ENCODE measurements at regions not wholly inside any gene's neighbourhood (a gene's known extent, or its start where the extent isn't known, plus 50 kb on each side); places are given as distances from the start of the nearest gene placed in this dataset.

GRCh38 chr2:71888751-71889445 is 258.8 kb downstream of the CYP26B1 start:
- DNase-seq, result no peak

GRCh38 chr2:71887196-71887595 is 260.5 kb downstream of the CYP26B1 start:
- no peak for DNase-seq

- DNase-seq, result no peak
Measured at GRCh38 chr2:71886241-71886640, 261.4 kb downstream of the CYP26B1 start.

GRCh38 chr2:71884303-71885042 is 263.2 kb downstream of the CYP26B1 start:
- DNase-seq, result no peak

GRCh38 chr2:71882949-71883472 is 264.7 kb downstream of the CYP26B1 start:
- DNase-seq, result peak; percentile 12 to 59

GRCh38 chr2:71882236-71882946 is 265.3 kb downstream of the CYP26B1 start:
- no peak for DNase-seq

GRCh38 chr2:71880846-71881610 is 266.6 kb downstream of the CYP26B1 start:
- DNase-seq, result peak in 1 of 2 experiments; percentile 10

- DNase-seq, result no peak
Measured at GRCh38 chr2:71880287-71880686, 267.4 kb downstream of the CYP26B1 start.

- DNase-seq, result no peak
Measured at GRCh38 chr2:71879509-71880184, 268.0 kb downstream of the CYP26B1 start.

- DNase-seq, result no peak
Measured at GRCh38 chr2:71878626-71879508, 268.8 kb downstream of the CYP26B1 start.

- DNase-seq, result no peak
Measured at GRCh38 chr2:71877636-71878035, 270.0 kb downstream of the CYP26B1 start.

GRCh38 chr2:71876542-71877451 is 270.9 kb downstream of the CYP26B1 start:
- DNase-seq, result no peak

GRCh38 chr2:71872466-71873051 is 275.1 kb downstream of the CYP26B1 start:
- DNase-seq, result no peak

GRCh38 chr2:71865391-71865965 is 282.2 kb downstream of the CYP26B1 start:
- DNase-seq, result no peak

- DNase-seq, result no peak
Measured at GRCh38 chr2:71864085-71864484, 283.6 kb downstream of the CYP26B1 start.

- DNase-seq, result no peak
Measured at GRCh38 chr2:71863396-71863795, 284.3 kb downstream of the CYP26B1 start.

GRCh38 chr2:71862921-71863320 is 284.7 kb downstream of the CYP26B1 start:
- no peak for DNase-seq

GRCh38 chr2:71861186-71862160 is 286.2 kb downstream of the CYP26B1 start:
- no peak for DNase-seq
